Stimulated activated memory B cell treated with anti-CD40 and anti-IgM and Interleukin-4, amounts not matched to agents 10 μg/mL and 1 μg/mL and 100 μg/mL, for 72 hours (primary cell): ENCODE measurements at regions not wholly inside any gene's neighbourhood (a gene's known extent, or its start where the extent isn't known, plus 50 kb on each side); places are given as distances from the start of the nearest gene placed in this dataset.

Experiments
- ATAC-seq: fragments of 150-1000 bp; cut with Tn5 transposase; 2 replicates; pipeline ENCODE4 v1.10.0; 2021
- H3K27ac Mint-ChIP-seq: one replicate; pipeline ENCODE4 v1.8.0; 2022; ENCODE audit warnings: mild to moderate bottlenecking, mixed read lengths
- H3K27me3 Mint-ChIP-seq: one replicate; pipeline ENCODE4 v1.8.0; 2022; ENCODE audit warnings: mixed read lengths
- H3K36me3 Mint-ChIP-seq: one replicate; pipeline ENCODE4 v1.8.0; 2022; ENCODE audit warnings: mixed read lengths
- H3K4me1 Mint-ChIP-seq: one replicate; pipeline ENCODE4 v1.8.0; 2022; ENCODE audit warnings: mixed read lengths
- H3K4me3 Mint-ChIP-seq: one replicate; pipeline ENCODE4 v1.8.0; 2022; ENCODE audit warnings: mild to moderate bottlenecking, moderate library complexity, mixed read lengths
- H3K9me3 Mint-ChIP-seq: one replicate; pipeline ENCODE4 v1.8.0; 2022; ENCODE audit warnings: mixed read lengths

- H3K9me3 Mint-ChIP-seq, result peaks cover 2% of the 10 kb centered on the region
- no peaks in the 10 kb centered on the region for H3K36me3 Mint-ChIP-seq
- ATAC-seq, result no peak
- no peaks in the 10 kb centered on the region for H3K27me3 Mint-ChIP-seq
- no peak overlapping the region for H3K27ac Mint-ChIP-seq
- H3K4me1 Mint-ChIP-seq, result no peaks in the 10 kb centered on the region
- no peak overlapping the region for H3K4me3 Mint-ChIP-seq
These were observed 240.5 kb upstream of the OSR1 start for GRCh38 chr2:19598971-19599370.

- H3K9me3 Mint-ChIP-seq, result no peaks in the 10 kb centered on the region
- no peak for ATAC-seq
- H3K4me3 Mint-ChIP-seq, result no peak overlapping the region
- no peak overlapping the region for H3K27ac Mint-ChIP-seq
- no peaks in the 10 kb centered on the region for H3K27me3 Mint-ChIP-seq
- no peaks in the 10 kb centered on the region for H3K36me3 Mint-ChIP-seq
- H3K4me1 Mint-ChIP-seq, result no peaks in the 10 kb centered on the region
These were observed 233.8 kb upstream of the OSR1 start for GRCh38 chr2:19592197-19592596.

- ATAC-seq, result no peak
- Mint-ChIP-seq H3K27ac (no peak overlapping the region), H3K4me1 (no peaks in the 10 kb centered on the region), H3K27me3 (no peaks in the 10 kb centered on the region), H3K36me3 (no peaks in the 10 kb centered on the region), H3K9me3 (peaks cover 3% of the 10 kb centered on the region), H3K4me3 (no peak overlapping the region)
These were observed 231.4 kb upstream of the OSR1 start for GRCh38 chr2:19589791-19590190.

- Mint-ChIP-seq H3K27ac (no peak overlapping the region), H3K36me3 (no peaks in the 10 kb centered on the region), H3K27me3 (peaks cover 22% of the 10 kb centered on the region), H3K9me3 (no peaks in the 10 kb centered on the region), H3K4me1 (no peaks in the 10 kb centered on the region), H3K4me3 (no peak overlapping the region)
- no peak for ATAC-seq
These were observed 222.4 kb upstream of the OSR1 start for GRCh38 chr2:19580830-19581229.

- Mint-ChIP-seq H3K36me3 (no peaks in the 10 kb centered on the region), H3K27me3 (peaks cover 22% of the 10 kb centered on the region), H3K9me3 (no peaks in the 10 kb centered on the region), H3K4me1 (no peaks in the 10 kb centered on the region), H3K27ac (no peak overlapping the region), H3K4me3 (no peak overlapping the region)
- ATAC-seq, result no peak
These were observed 221.8 kb upstream of the OSR1 start for GRCh38 chr2:19580264-19580663.

- Mint-ChIP-seq H3K36me3 (no peaks in the 10 kb centered on the region), H3K27me3 (peaks cover 28% of the 10 kb centered on the region), H3K4me1 (no peaks in the 10 kb centered on the region), H3K9me3 (no peaks in the 10 kb centered on the region), H3K27ac (no peak overlapping the region), H3K4me3 (no peak overlapping the region)
- no peak for ATAC-seq
These were observed 221.0 kb upstream of the OSR1 start for GRCh38 chr2:19579461-19579860.

- Mint-ChIP-seq H3K36me3 (no peaks in the 10 kb centered on the region), H3K27me3 (peaks cover 34% of the 10 kb centered on the region), H3K9me3 (no peaks in the 10 kb centered on the region), H3K4me1 (no peaks in the 10 kb centered on the region), H3K4me3 (no peak overlapping the region), H3K27ac (no peak overlapping the region)
- no peak for ATAC-seq
These were observed 219.3 kb upstream of the OSR1 start for GRCh38 chr2:19577723-19578122.

GRCh38 chr2:19576411-19576810 is 218.0 kb upstream of the OSR1 start:
- peaks cover 48% of the 10 kb centered on the region for H3K27me3 Mint-ChIP-seq
- no peaks in the 10 kb centered on the region for H3K9me3 Mint-ChIP-seq
- H3K4me3 Mint-ChIP-seq, result no peak overlapping the region
- H3K4me1 Mint-ChIP-seq, result no peaks in the 10 kb centered on the region
- no peak for ATAC-seq
- H3K36me3 Mint-ChIP-seq, result no peaks in the 10 kb centered on the region
- H3K27ac Mint-ChIP-seq, result no peak overlapping the region

GRCh38 chr2:19575641-19576040 is 217.2 kb upstream of the OSR1 start:
- no peak overlapping the region for H3K27ac Mint-ChIP-seq
- H3K27me3 Mint-ChIP-seq, result peaks cover 47% of the 10 kb centered on the region
- no peak for ATAC-seq
- H3K4me1 Mint-ChIP-seq, result no peaks in the 10 kb centered on the region
- no peaks in the 10 kb centered on the region for H3K36me3 Mint-ChIP-seq
- H3K9me3 Mint-ChIP-seq, result no peaks in the 10 kb centered on the region
- no peak overlapping the region for H3K4me3 Mint-ChIP-seq

- Mint-ChIP-seq H3K4me3 (no peak overlapping the region), H3K4me1 (no peaks in the 10 kb centered on the region), H3K36me3 (no peaks in the 10 kb centered on the region), H3K9me3 (no peaks in the 10 kb centered on the region), H3K27ac (no peak overlapping the region), H3K27me3 (peaks cover 38% of the 10 kb centered on the region)
- ATAC-seq, result no peak
These were observed 216.4 kb upstream of the OSR1 start for GRCh38 chr2:19574778-19575260.

GRCh38 chr2:19573784-19574183 is 215.4 kb upstream of the OSR1 start:
- H3K27ac Mint-ChIP-seq, result no peak overlapping the region
- no peaks in the 10 kb centered on the region for H3K36me3 Mint-ChIP-seq
- no peaks in the 10 kb centered on the region for H3K9me3 Mint-ChIP-seq
- peaks cover 31% of the 10 kb centered on the region for H3K27me3 Mint-ChIP-seq
- no peaks in the 10 kb centered on the region for H3K4me1 Mint-ChIP-seq
- H3K4me3 Mint-ChIP-seq, result no peak overlapping the region
- ATAC-seq, result no peak

- no peak overlapping the region for H3K27ac Mint-ChIP-seq
- ATAC-seq, result no peak
- no peaks in the 10 kb centered on the region for H3K4me1 Mint-ChIP-seq
- no peaks in the 10 kb centered on the region for H3K9me3 Mint-ChIP-seq
- H3K36me3 Mint-ChIP-seq, result no peaks in the 10 kb centered on the region
- peaks cover 31% of the 10 kb centered on the region for H3K27me3 Mint-ChIP-seq
- no peak overlapping the region for H3K4me3 Mint-ChIP-seq
These were observed 213.3 kb upstream of the OSR1 start for GRCh38 chr2:19571773-19572172.

GRCh38 chr2:19569300-19569791 is 210.9 kb upstream of the OSR1 start:
- H3K4me1 Mint-ChIP-seq, result no peaks in the 10 kb centered on the region
- no peak overlapping the region for H3K27ac Mint-ChIP-seq
- no peak overlapping the region for H3K4me3 Mint-ChIP-seq
- no peak for ATAC-seq
- H3K36me3 Mint-ChIP-seq, result no peaks in the 10 kb centered on the region
- peaks cover 24% of the 10 kb centered on the region for H3K27me3 Mint-ChIP-seq
- peaks cover 3% of the 10 kb centered on the region for H3K9me3 Mint-ChIP-seq

- Mint-ChIP-seq H3K36me3 (no peaks in the 10 kb centered on the region), H3K4me3 (no peak overlapping the region), H3K27me3 (peaks cover 19% of the 10 kb centered on the region), H3K9me3 (peaks cover 3% of the 10 kb centered on the region), H3K27ac (no peak overlapping the region), H3K4me1 (no peaks in the 10 kb centered on the region)
- ATAC-seq, result no peak
These were observed 210.4 kb upstream of the OSR1 start for GRCh38 chr2:19568809-19569208.

- H3K36me3 Mint-ChIP-seq, result no peaks in the 10 kb centered on the region
- H3K27me3 Mint-ChIP-seq, result no peaks in the 10 kb centered on the region
- no peak overlapping the region for H3K27ac Mint-ChIP-seq
- H3K4me1 Mint-ChIP-seq, result no peaks in the 10 kb centered on the region
- no peak overlapping the region for H3K4me3 Mint-ChIP-seq
- no peak for ATAC-seq
- H3K9me3 Mint-ChIP-seq, result peaks cover under 1% of the 10 kb centered on the region
These were observed 202.4 kb upstream of the OSR1 start for GRCh38 chr2:19560785-19561184.

GRCh38 chr2:19559596-19560240 is 201.3 kb upstream of the OSR1 start:
- H3K27me3 Mint-ChIP-seq, result no peaks in the 10 kb centered on the region
- H3K9me3 Mint-ChIP-seq, result no peaks in the 10 kb centered on the region
- H3K27ac Mint-ChIP-seq, result no peak overlapping the region
- no peak for ATAC-seq
- H3K4me1 Mint-ChIP-seq, result no peaks in the 10 kb centered on the region
- no peaks in the 10 kb centered on the region for H3K36me3 Mint-ChIP-seq
- H3K4me3 Mint-ChIP-seq, result no peak overlapping the region
